DMS153 treated with DMSO at 0.1 percent for 48 hours (cell line): ENCODE measurements at regions not wholly inside any gene's neighbourhood (a gene's known extent, or its start where the extent isn't known, plus 50 kb on each side); places are given as distances from the start of the nearest gene placed in this dataset.
A peak's percentile ranks its signal among the peaks of the same experiment; 100 is the strongest.

Experiments used
- DNase-seq: peaks from one replicate; lab custom pipeline; 2025; ENCODE audit not compliant: unreplicated experiment; lab: John Stamatoyannopoulos, UW

DNA sequence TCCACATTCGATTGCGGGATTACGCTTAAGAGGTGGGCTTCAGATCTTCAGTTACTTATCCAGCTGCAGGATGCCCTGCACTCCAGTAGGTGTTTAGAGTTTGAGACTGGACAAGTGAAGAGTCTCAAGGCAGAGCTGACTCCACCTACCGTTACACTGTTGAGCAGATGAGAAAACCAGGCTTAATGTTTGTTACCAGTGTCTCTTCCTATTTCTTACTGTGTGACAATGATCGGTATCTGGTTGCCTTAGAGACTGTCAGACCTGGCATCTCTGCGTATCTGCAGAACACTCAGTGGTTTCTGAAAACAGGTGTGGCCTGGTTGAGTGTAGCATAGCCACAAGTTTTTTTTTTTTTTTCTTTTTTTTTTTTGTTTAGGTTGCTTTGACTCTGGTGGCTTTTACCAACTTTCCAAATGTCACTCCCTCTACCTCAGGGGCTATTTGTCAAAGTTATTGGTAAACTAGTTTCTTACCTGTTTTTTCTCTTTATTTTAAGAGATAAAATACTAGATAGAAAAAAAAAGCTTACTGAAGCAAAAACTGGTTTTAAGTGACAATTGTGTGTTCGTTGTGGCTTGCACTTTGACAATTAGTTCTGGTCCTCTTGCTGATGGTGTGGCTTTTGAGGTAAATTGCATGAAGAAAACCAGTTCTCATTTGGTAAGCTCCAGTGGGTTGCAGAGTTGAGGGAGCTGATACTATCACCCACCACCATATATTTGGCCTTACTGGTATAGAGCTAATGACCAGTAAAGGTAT, 284.8 kb downstream of the ETS1 start:
- DNase-seq: peak; percentile 70

DNA sequence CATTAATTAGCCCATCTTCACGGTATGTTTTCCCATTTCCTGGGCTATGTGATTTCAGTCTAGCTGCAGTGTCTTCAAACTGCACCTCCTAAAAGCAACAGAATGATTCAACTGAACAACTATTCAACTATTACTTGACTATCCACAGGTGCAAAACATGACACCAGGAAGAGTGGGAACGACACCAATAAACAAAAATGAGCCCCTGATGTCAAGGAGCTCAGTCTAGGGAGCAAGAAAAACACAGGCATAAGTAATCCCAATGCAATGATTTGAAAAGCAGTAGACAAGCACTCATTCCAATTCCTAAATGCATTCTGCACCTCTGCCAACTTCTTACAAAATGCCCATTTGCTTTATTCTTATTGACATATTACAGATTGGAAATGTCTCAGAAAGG, 285.6 kb downstream of the ETS1 start:
- DNase-seq: no peak

DNA sequence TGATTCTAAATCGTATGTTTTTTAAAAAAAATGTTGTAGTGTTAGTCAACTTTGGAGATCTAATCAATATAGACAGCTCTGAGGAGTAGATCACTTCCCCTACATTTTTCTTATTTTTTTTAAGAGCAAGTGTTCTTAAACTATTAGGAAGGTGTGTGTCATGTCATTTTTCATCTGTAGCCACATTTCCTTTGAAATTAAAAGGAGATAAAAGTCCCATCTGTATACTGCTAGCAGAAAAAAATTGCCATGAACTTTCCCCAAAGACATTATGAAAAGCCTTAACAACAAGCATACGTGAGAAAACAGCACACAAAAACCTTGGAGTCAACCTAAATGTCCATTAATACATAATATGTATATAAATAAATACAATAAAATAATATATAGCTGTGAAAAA, 286.6 kb downstream of the ETS1 start:
- no peak for DNase-seq

DNA sequence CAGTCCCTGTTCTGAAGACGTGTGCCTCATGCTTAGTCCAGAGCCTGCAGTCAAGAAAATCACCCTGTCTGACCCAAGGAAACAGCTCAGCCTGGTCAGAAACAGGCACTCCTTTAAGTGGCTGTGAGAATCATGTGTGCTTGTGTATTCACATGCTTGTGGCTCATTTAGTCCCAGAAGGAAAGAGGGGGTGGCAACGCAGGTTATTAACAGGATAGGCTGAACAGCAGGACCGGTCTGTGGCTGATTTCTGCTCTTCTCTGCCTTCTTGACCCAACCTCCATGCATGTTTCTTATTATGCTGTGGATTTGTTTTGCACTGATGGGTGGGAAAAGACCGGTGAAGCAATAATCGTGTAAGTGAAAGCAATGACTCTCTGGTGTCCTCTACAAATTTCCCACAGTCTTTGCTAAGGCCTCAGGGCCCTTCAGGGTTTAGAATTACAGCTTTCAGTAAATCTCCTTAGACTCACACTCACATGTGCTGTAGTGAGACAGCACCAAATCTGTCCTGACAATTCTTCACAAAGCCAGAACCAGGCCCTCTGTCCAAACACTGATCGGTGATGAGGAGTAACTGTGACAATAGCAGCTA, 288.1 kb downstream of the ETS1 start:
- peak; percentile 57 for DNase-seq

DNA sequence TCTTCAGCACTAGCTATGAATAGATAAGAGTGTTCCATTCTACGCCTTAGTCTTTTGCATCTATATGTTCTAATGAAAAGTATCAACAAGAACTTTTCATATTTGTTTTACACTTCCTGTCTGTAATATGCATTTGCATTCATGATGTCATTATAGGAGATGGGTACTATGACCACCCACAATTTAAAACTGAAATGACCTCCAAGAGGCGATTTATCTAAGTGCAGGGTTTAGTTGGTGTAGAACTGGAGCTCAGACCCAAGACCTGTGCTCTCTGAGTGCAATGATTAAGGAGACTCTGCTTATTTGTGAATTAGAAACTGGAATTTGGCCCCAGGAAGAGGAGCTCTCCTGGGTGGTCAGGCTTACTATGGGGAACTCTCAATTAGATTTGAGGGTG, 289.1 kb downstream of the ETS1 start:
- no peak for DNase-seq

DNA sequence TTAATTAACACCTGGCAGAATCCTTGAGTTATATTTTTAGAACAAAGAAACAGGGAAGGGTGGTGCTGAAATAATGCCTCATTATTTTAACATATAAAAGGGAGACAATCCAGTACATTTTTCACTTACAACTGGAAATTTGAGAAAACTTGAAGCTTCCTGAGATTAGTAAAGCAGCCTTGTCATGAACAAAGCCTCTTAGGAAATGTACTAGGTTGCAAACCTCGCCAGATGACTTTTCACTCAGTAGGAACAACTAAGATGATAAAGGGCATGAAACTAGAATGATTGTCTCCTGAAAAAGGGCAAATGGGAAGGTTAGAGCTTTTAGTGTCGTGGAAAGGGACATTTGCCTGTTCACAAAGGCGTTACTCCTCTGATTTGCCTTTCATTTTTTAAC, 289.6 kb downstream of the ETS1 start:
- peak; percentile 93 for DNase-seq

DNA sequence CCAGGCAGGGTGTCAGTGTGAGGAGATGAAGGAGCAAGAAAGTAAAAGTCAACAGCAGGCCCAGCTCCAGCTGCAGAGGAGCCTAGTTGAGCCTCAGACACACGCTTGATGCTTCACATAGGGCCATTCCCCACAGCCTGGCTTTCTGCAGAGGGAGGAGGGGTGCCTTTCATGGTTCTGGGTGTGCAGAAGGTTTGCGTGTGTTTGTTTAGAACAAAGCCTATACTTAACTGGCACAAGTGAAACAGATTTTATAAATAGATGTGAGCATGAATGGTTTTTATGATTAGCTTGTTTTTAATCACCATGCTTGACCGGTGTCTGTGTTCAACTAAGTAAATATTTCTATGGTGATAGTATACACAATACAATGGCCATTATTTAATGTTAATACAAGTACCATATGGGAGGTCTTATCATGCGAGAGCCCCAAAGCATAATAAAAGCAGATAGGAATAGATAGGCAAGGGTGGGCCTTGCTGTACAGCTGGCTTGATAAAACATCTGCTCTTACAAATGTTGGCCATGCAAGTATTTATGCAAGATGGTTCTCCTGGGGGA, 290.2 kb downstream of the ETS1 start:
- DNase-seq: peak; percentile 99

DNA sequence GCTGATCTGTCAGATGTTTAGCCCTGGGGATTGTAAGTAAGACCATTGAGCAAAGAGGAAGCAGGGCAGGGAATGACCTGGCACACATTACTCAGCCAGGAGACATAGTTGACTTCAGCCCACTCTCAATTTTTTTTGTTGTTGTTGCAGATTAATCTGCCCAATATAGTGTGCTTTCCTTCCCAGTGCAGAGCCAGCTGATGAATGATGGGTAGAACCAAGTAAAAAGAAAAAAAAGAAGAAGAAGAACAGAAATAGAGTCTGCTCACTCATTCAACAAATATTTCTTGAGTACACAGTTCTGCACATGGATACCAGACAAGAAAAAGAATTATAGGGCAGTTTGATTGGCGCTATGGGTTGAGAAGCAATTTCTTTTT, 292.7 kb downstream of the ETS1 start:
- DNase-seq: no peak

DNA sequence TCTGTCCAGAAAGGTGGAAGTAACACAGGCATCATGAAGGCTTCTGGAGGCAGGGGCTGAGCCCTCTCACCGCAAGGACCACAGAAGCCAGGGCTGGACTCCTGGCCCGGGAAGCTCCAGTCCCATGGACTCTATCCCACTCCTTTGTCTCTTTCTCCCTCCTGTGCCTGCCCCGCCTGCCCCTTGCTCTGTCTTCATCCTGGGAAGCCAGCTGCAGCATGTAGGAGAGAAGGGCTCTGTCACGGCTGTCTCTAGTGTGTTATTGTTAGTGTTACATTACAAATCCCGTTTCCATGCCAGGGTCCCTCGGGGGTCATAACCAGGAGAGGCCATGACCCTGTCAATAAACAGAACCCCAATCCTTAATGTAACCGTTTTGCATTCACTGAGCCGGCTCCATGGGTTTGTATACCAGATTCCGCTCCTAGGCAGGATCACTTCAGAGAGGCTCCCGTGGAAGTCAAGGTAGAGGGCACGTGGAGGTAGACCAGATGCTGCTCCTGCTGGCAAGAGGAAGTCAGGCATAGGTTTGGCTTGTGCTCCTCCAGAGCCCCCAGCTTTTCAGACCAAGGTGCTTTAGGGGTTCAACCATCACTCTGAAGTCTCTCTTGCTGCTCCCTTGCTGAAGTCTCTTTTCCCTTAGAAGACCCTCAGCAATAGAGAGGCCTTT, 293.2 kb downstream of the ETS1 start:
- DNase-seq: peak; percentile 91

DNA sequence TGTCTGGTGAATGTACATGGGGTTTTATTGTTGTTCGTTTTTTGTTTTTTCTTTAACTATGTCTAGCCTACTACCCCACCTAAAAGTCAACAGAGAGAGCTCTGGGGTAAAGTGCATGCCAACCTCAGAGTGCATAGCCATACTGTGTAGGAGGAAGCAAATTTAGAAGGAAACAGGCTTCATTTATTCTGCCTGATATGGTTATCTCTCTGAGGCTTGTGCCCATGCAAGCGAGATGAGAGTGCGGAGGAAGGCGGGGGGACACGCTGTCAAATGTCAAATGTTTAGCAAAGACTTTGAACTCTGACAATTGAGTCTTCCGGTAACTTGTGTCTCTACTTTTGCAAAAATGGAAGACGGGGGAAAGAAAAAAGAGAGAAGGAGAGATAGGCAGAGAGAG, 295.5 kb downstream of the ETS1 start:
- DNase-seq: peak; percentile 62

DNA sequence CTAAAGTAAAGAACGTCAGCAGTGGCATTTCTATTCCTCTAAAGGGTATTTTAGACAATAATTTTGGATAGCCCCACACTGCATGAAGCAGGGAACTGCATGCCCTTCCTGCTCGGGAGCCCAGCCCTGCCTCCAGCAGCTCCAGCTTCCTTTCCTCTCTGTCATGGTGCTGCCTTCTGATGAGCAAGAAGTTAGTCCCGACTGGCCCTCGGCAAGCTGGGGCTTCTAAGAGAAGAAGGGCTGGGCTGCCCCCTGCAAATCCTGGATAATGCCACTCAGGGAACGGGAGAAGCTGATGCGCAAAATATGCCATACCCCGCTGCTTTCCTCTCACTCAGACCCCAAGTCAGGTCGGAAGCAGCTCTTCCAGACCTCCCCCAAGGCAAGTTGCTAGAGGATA, 296.4 kb downstream of the ETS1 start:
- no peak for DNase-seq

DNA sequence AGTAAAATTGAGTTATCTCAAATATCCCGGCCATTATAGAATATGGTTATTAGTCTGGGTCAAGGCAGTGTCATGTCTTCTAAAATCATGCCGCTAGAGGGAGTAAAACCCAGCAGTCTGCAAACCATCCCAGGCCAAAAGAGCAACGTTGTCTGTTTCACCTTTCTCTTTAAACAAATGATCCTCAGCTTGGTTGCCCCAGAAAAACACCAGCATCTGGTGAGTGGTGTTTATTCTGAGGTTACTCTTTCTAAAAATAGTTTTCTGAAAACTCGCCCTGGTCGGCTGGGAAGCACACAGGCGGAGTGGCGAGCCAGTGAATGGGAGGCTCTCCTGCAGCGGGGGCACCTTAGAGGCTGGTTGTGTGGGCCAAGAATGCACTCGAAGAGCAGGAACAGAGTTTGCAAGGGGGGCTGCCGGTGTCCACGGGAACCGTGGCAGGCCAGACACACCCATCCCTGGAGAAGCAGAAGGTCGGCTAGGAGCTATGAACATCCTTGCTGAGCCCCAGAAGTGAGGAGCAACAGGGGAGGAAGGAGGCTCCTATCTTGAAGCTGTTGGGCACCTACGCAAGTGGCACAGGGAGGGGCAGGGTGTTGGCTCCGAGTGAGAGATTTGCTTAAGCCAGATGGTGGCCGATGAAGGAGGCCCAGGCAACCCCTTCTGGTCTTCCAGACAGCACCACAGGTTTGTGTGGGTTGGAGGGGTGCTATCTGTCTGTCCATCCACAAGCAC, 297.1 kb downstream of the ETS1 start:
- peak; percentile 99 for DNase-seq

DNA sequence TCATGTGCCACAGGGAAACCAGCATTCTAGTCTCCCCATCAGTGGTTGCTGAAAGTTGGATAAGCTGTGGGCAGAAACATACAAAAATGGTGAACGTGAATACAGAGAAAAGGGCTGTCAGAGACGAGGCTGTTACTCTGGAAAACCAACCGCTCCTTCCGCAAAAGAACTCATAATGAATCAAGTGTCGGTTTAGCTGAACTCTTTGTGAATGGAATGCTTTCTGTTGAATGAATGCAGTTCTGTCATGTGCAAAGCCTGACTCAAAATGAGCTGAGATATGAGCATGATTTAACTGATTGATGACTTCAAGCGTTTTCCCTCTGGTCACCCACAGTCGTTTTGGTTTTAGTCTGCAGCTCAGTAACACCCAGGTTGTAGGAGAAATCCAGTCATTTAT, 298.3 kb downstream of the ETS1 start:
- no peak for DNase-seq

DNA sequence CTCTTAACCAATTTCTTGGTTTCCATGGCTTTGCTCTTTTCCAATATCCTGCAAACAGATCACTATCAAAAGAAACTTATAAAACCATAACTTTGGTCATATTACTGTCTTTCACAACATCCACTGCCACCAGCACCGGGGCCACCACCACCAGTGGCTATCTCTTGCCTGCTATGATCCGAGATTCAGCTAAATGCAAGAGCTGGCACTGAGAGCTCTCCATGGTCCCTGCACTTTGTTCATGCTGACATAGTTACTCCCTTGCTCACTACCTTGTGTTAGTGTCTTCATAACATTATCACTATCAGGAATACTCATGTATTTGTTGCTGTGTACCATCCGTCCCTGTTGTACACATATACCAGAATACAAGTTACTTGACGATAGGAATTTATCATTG, 299.0 kb downstream of the ETS1 start:
- no peak for DNase-seq

DNA sequence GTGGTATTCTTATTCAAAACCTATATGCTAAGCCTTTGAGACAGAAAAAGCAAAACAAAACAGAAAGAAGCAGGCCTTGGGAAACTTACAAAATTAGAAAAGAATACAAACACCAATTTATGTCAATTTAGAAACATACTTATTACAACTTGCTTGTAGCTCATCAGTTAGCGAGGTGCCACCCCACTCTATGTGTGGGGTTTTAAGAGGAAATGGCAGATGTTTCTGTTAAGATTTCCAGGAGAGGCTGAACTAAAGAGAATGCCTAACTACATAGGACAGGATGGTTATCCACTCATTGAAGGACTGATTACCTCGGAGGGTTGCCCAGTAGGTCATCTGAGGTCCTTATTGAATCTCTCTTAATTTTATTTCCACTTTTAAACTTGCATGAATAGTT, 302.0 kb downstream of the ETS1 start:
- DNase-seq: no peak

DNA sequence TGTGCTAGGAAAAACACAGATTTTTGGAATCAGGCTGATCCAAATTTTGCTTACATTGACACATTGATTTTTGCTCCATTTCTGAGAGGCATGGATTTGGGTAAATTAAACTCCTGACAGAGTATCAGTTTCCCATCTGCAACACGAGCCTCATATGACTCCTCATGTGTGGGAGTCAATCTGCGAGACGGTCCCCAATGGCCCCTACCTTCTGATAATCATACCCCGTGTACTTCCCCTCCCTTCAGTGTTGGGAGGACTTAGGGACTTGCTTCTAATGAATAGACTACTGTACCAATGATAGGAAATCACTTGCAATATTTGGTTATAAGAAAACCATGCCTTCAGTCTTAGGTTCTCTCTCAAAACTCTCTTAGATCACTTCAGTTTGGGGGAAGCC, 302.7 kb downstream of the ETS1 start:
- DNase-seq: no peak

DNA sequence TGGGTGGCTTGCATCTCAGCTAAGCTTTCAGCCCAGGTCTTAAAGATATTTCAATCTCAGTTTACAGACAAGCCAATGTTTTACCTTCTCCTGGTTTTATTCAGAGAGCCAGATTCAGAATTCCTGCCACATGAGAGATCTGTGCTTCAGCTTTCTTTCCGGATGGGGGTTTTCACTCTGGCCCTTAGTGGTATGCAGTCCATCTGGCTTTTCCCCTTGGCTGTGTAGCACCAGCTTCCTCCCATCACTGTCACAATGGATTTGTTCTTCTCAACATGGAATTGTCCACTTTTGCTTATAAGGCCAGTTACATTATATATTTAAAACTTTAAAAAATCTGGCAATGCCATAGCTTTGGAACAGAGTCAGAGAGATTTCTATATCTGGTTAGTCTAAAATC, 303.9 kb downstream of the ETS1 start:
- no peak for DNase-seq

DNA sequence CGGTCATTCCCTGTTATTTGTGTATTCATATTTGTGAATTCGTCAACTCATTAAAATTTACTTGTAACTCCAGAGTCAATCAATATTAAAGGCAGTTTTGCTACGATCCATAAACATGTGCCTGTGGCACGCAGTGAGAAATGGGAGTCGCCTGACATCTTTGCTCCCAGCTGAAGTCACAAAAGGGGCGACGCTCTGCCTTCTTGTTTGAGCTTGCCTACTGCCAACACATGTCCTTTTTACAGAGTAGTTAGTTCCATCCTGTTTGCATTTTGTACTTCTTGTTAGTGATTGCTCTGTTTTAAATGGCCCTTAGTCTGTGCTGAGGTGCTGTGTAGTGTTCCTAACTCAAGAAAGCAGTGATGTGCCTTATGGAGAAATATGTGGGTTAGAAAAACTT, 305.3 kb downstream of the ETS1 start:
- DNase-seq: peak; percentile 50

DNA sequence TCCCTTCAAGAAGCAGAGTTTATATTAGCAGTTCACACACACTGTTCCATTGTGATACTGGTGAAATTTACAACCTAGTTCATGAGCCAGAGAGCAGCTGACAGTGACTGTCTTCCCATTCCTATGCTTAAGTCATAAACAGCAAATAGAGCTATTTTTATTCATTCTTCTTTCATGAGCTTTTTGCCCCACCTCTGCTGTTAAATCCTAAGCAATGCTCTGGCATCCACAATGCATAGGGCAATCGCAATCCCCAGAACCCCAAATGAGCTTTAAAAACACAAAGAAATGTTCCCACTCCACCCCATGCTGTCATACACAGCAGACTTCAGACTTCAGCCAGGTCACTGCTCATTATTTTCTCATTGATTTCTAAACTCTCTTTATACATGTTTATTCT, 307.5 kb downstream of the ETS1 start:
- DNase-seq: no peak

DNA sequence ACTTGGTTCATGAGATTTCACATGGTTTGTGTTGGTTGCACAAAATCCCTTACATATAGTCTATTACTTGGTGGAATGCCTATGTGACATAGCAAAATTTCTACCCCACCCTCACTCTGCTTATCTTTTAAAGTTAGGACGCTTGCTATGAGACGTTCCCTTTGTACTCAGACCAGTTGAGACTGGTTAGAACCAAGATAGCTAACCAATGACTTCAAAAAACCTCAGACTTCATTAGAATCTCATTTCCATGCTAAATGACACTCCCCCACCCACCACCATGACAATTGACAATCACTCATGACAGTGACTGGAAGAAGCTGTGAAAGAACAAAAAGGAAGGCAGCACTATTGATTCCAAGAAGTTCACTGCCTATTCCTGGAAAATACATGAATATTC, 313.6 kb downstream of the ETS1 start:
- DNase-seq: no peak

DNA sequence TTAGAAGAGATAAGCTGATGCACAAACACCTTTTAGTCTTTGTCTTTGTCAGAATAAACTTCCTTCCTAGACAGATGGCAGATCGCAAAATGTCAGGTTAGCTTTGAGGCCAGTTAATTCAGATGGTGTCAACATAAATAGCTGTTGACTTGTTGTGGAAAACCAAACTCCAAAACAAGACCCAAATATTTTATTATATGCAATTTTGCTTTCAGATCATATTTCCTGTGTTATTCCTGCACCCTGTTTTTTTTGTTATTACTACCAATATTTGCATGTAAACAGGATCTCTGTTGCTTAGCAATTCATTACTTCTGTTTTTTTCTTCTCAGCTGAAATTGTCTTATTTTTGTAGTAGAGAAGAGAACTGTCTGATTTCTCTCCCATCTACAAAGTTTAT, 316.0 kb downstream of the ETS1 start:
- DNase-seq: no peak

DNA sequence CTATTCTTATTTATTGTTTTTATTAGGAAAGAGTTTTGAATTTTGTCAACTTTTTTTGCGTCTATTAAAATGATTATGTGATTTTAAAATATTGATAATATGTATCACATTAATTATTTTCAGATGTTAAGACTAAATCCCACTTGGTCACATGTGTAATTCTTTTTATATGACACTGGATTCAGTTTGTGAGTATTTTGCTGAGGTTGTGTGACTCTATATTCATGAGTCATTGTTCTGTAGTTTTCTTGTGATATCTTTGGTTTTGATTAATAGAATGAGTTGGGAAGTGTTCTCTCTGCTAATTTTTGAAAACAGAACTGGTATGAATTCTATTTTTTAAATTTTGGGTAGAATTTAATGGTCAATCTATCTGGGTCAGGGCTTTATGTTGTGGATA, 317.9 kb downstream of the ETS1 start:
- no peak for DNase-seq
